Gastrocnemius medialis (tissue), 4 donors: ENCODE measurements at regions not wholly inside any gene's neighbourhood (a gene's known extent, or its start where the extent isn't known, plus 50 kb on each side); places are given as distances from the start of the nearest gene placed in this dataset.

Experiments
- POLR2A ChIP-seq, 2 donors: fragments of 450-650 bp; IDR thresholded peaks; one replicate each; pipeline ENCODE4 v1.6.1; 2017; ENCODE audit warnings: antibody characterized with exemption in 2 of 2, mild to moderate bottlenecking in 2 of 2, moderate library complexity in 2 of 2
- TF ChIP-seq, protein P1 (sequence below), 5 experiments: fragments of 450-650 bp in 3 of 5; fragments of 200-600 bp in 2 of 5; sonication (generic) in 2 of 5; IDR thresholded peaks in 4 of 5; conservative IDR thresholded peaks in 1 of 5; 1 replicate in 4 of 5; 2 replicates in 1 of 5; pipeline ENCODE4 v1.5.1; 2016 to 2019; ENCODE audit warnings: antibody characterized with exemption in 5 of 5, mild to moderate bottlenecking in 3 of 5, moderate library complexity in 3 of 5

DNA sequence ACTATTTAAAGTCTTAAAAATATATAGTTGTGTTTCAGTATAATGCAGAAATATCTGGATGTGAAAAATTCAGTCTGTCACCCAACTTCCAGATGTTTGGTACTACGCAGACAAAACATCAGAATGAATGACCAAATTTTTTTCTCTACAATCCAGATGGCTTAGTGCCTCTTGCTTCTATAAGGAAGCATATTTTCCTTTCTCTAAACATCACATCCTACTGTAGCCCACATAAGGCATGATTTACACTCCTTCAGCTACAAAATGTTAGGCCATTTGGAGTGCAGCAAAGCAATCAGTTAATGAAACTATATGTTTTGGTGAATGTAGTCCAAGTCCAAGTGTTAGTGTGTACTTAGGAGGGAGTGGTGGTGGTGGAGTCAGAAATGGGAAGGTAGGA, 162.9 kb upstream of the SIX2 start:
- TF ChIP-seq, protein P1, sequence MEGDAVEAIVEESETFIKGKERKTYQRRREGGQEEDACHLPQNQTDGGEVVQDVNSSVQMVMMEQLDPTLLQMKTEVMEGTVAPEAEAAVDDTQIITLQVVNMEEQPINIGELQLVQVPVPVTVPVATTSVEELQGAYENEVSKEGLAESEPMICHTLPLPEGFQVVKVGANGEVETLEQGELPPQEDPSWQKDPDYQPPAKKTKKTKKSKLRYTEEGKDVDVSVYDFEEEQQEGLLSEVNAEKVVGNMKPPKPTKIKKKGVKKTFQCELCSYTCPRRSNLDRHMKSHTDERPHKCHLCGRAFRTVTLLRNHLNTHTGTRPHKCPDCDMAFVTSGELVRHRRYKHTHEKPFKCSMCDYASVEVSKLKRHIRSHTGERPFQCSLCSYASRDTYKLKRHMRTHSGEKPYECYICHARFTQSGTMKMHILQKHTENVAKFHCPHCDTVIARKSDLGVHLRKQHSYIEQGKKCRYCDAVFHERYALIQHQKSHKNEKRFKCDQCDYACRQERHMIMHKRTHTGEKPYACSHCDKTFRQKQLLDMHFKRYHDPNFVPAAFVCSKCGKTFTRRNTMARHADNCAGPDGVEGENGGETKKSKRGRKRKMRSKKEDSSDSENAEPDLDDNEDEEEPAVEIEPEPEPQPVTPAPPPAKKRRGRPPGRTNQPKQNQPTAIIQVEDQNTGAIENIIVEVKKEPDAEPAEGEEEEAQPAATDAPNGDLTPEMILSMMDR (IDR thresholded peaks at IDR 0.05 in 4 of 5, conservative IDR thresholded peaks at IDR 0.05 in 1 of 5) = no peak
- TF ChIP-seq POLR2A (IDR thresholded peaks at IDR 0.05) = no peak
